NCI-H748 (cell line): ENCODE measurements at regions not wholly inside any gene's neighbourhood (a gene's known extent, or its start where the extent isn't known, plus 50 kb on each side); places are given as distances from the start of the nearest gene placed in this dataset.
"Not testable (repeated sequence)": the region's sequence is repeated elsewhere in the genome, so short reads cannot be mapped to it uniquely, and the experiment has no call there.

Source experiments
- DNase-seq: peaks from one replicate; lab custom pipeline; 2025; ENCODE audit not compliant: unreplicated experiment; lab: John Stamatoyannopoulos, UW

DNA sequence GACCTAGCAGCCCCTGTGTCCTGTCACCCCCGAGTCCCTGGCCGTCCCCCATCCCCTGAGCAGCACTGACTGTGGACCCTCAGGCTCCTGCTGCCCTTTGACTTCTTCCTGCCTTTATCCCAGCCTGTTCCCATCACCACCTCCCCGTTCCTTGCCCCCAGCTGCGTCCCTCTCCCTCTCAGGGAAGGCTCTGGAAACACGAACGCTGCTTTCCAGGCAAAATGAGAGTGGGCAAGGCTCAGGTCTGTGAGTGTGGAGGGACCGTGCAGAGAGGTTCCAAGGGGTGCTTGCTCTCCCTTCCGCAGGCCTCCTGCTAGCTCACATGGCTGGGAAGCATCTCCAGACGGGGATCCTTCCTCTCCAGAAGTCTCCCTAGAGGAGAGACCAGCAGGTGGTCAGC is 501.8 kb upstream of the SALL3 start:
- no peak for DNase-seq

- no peak for DNase-seq
These were observed 500.2 kb upstream of the SALL3 start for GRCh38 chr18:78479443-78479842.

DNA sequence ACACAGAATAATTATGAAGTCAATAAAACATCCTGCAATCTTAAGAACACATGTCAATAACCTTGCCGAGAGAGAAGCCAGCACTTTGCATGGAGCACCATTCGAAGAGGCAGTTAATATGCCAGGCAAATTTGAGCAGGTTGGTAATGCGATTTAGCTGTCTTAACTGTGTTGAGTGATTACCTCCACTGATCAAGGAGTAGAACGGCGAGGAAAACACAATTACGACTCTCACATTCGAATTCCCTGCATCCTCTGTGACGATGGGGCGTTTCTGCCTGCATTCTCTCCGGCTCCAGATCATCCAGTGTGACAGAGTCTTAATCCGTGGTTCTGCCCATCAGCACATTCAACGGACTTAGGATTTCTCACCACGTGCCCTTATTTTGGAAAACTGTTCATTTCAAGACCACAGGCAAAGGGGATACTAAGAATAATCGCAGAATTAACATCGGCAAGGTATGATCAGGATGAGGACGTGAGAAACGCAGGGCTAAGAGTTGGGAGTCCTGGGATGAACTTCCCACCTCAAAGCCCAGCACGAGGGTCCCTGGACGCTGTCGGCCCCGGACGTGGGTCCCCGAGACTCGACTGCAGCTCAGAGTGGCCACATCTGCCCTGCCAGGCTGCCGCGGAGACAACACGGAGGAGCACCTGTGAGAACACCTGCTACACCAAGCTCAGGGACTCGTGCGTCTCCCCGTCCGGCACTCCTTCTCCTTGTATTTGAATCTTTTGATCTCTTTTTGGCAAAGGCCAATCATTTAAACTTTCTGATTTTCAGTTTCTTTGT is 499.2 kb upstream of the SALL3 start:
- no peak for DNase-seq

GRCh38 chr18:78482378-78482777 is 497.2 kb upstream of the SALL3 start:
- no peak for DNase-seq

DNA sequence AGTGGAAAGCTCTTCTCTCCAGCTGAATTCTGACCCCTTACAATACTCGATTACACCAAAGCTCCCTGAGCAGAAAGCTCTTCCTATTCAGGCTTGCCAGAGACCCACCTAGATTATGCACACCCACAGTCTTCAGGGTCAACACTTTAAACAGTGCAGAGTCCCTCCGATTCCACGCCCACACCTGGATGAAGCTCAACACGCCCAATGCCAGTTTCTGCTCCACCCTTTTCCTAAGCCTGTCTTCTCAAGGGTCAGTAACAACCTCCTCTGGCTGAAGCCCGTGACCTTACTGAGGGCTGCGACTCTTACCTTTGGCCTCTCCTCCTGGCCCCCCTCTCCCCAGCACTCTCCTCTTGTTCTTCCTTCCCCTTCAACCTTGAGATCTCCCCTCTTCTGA is 492.0 kb upstream of the SALL3 start:
- no peak for DNase-seq

DNA sequence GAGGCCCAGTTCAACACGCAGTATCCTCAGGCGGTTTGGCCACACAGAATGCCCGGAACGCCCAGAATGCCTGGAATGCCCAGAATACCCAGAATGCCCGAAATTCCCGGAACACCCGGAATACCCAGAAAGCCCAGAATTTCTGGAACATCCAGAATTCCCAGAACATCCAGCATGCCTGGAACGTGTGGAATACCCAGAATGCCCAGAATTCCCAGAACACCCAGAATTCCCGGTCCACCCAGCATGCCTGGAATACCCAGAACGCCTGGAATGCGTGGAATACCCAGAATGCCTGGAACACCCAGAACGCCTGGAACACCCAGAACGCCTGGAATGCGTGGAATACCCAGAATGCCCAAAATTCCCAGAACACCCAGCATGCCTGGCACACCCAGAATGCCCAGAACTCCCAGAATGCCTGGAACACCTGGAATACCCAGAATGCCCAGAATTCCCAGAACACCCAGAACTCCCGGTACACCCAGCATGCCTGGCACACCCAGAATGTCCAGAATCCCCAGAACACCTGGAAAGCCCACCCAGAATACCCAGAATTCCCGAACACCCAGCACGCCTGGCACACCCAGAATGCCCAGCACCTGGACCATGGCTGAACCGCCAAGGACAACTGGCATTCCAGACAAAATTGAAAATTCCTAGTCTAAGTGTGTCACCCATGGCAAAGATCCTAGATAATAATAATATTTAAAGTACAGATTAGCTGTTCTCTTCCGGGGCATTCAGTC is 487.4 kb upstream of the SALL3 start:
- no peak for DNase-seq

DNA sequence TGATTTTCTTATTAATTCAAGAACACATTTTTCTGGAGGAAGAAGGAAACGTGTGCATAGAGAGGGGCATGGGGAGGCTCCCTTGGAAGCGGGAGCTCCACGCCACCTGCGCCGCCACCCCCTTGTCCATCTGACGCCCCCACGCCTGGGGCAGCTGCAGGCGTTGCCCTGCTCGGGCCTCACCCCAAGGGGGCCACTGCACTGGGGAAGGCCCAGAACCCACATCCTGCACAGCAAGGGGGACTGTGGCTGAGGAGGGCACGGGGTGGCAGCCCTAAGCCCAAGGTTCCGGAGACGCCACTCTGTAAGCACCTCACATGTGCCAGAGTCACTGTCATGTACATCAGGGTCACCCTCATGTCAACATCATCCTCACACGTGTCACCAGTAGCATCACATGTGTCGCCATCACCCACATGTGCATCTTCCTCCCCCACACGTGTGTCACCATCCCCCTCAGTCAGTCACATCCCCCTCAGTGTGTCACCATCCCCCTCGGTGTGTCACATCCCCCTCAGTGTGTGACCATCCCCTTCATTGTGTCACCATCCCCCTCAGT is 486.7 kb upstream of the SALL3 start:
- no peak for DNase-seq

DNA sequence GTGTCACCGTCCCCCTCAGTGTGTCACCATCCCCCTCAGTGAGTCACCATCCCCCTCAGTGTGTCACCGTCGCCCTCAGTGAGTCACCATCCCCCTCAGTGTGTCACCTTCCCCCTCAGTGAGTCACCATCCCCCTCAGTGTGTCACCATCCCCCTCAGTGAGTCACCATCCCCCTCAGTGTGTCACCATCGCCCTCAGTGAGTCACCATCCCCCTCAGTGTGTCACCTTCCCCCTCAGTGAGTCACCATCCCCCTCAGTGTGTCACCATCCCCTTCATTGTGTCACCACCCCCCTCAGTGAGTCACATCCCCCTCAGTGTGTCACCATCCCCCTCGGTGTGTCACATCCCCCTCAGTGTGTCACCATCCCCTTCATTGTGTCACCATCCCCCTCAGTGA is 486.1 kb upstream of the SALL3 start:
- DNase-seq, result not testable (repeated sequence)

GRCh38 chr18:78494204-78495085 is 485.2 kb upstream of the SALL3 start:
- no peak for DNase-seq

DNA sequence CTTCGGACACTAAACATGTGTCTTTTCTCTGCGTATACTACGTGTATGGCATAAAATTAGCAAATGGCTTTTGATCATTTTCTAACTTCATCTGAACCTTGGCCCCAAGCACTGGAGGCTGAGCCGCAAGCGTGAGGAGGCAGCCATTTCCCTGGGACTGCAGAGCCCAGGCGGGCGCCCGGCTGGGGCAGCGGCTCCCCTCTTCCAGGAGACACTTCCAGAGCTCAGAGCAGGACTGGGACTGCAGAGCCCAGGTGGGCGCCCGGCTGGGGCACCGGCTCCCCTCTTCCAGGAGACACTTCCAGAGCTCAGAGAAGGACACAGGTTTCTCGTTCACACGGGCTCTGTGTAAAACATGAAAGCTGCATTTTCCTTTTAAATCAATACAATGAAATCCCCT is 484.1 kb upstream of the SALL3 start:
- no peak for DNase-seq

DNA sequence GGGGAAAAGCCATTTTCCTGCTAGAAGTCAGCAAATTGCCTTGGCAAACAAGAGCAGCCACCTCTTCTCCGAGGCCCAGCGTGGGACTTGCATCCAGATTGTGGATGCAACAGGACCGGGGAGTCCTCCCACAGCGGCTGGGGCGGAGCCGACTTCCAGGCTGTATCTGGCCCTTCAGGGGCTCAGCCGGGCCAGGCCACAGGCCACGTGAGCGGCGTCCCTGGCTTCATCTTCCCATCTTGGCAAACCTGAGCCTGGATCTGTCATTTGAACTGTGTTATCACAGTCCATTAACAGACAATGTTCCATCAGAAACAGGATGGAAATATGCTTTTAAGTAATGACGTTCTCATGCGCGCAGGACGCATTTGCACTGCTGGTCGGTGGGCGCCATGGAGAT is 483.5 kb upstream of the SALL3 start:
- DNase-seq, result no peak

DNA sequence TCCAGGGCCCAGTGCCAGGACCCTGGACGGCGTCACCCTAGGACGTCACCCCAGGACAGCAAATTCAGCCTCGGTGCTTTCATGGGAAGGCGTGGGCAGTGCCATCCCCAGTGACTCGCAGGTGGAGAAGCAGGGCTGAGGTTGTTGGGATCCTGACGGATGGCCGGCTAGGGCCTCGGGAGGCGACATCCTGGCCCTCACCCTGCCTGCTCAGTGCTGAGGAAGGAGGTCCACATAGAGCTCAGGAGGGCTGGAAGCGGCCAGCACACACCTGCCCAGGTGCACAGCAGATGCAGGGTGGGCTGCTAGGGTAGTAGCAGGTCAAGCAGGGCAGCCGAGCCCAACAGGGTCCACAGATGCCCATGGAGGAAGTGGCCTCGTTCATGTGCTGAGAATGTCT is 482.0 kb upstream of the SALL3 start:
- DNase-seq, result no peak

DNA sequence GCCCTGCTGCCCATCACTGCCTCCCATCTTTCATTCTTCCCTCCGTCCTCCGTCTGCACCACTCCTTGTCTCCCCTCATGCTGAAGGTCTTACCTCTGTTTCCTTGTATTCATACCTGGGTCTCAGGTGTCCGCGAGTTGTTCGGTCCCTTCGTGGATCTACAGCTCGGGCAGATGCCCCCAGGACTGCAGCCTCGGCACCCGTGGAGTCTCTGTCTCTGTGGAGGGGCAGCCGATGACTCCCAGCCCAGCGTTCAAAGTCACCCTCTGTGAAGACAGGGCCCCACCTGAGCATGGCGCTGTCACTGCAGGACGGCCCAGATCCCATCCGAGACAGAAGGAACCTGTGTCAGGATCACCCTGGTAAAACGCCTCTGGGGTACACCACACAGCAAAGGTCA is 480.0 kb upstream of the SALL3 start:
- no peak for DNase-seq

DNA sequence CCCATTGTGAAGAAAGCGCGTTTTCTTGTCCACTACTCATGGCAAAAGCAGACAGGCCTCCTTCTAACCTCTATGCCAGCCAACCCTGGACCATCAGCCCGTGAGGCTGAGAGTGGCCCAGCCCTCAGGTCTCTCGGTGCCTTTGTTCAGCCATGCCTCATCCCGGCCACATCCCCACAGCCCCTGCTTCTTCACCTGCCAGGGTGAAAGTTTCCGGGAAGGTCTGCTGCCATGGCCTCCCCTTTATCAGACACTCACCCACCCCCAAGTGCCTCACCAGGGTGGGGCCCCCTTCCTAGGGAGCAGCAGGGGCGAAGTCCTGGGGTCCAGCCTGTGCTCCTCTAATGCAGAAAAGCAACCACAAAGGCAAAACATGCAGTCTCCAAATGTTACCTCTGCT is 478.4 kb upstream of the SALL3 start:
- no peak for DNase-seq

- no peak for DNase-seq
These were observed 476.5 kb upstream of the SALL3 start for GRCh38 chr18:78503129-78503528.

- no peak for DNase-seq
These were observed 473.7 kb upstream of the SALL3 start for GRCh38 chr18:78505851-78506461.

GRCh38 chr18:78507217-78507616 is 472.4 kb upstream of the SALL3 start:
- no peak for DNase-seq

DNA sequence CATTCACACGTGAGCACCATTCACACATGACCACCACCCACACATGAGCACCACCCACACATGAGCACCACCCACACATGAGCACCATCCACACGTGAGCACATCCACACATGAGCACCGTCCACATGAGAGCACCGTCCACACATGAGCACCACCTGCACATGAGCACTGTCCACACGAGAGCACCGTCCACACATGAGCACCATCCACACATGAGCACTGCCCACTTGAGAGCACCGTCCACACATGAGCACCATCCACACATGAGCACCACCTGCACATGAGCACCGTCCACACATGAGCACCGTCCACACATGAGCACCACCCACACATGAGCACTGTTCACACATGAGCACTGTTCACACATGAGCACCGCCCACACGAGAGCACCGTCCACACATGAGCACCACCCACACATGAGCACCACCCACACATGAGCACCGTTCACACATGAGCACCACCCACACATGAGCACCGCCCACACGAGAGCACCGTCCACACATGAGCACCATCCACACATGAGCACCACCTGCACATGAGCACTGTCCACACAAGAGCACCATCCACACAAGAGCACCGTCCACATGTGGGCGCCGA is 471.3 kb upstream of the SALL3 start:
- DNase-seq, result not testable (repeated sequence)

DNA sequence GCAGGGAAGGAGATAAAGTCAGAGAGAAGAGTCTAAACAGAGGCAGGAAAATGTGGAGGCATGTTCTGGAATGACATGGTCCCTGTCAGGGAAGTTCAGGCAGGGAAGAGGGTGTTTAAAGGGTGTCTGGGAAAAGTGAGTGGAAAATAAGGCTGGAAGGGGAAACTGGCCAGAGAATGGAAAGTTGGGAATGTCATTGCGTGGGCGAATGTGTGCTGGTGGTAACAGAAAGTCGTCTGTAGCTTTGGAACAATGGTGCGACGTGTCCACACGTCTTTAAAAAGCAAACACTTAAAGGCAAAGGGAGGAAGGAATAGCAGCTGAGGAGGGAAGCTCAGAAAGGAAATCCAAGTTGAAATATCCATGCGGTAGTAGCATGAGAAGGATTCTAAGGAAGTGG is 469.5 kb upstream of the SALL3 start:
- no peak for DNase-seq

DNA sequence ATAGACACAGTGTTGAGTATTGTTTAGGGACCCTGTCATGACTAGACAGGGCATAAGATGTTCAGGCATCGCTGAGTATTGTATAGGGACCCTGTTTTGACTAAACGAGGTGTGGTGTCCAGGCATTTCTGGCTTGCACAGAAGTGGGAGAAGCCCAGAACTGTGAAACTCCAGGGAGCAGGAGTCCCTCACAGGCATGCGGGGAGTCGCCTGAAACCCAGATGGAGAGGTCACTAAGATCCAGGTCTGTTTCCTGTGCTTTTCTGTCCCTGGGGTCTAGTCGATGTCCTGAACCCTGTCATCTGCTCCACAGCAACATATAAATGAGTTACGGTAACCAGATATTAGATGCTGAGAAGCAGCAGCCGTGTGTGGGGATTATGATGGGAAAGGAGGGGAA is 469.0 kb upstream of the SALL3 start:
- DNase-seq, result no peak
